GM21515 (cell line): ENCODE measurements at regions not wholly inside any gene's neighbourhood (a gene's known extent, or its start where the extent isn't known, plus 50 kb on each side); places are given as distances from the start of the nearest gene placed in this dataset.
"Not testable (repeated sequence)": the region's sequence is repeated elsewhere in the genome, so short reads cannot be mapped to it uniquely, and the experiment has no call there.

Experiments
- ATAC-seq: cut with Tn5 transposase; IDR thresholded peaks from one replicate; pipeline ENCODE4 v1.9.1; 2021; ENCODE audit not compliant: unreplicated experiment

GRCh38 chr7:6938284-6938683, 112.2 kb upstream of the CCZ1B start:
- not testable (repeated sequence) for ATAC-seq

GRCh38 chr7:6939126-6939525, 113.1 kb upstream of the CCZ1B start:
- not testable (repeated sequence) for ATAC-seq

- not testable (repeated sequence) for ATAC-seq
These were observed 113.8 kb upstream of the CCZ1B start for GRCh38 chr7:6939896-6940295.

GRCh38 chr7:6946873-6947272, 120.8 kb upstream of the CCZ1B start:
- ATAC-seq = not testable (repeated sequence)

GRCh38 chr7:6950231-6950630, 124.2 kb upstream of the CCZ1B start:
- not testable (repeated sequence) for ATAC-seq

GRCh38 chr7:6951553-6951952, 125.5 kb upstream of the CCZ1B start:
- ATAC-seq = not testable (repeated sequence)

- not testable (repeated sequence) for ATAC-seq
These were observed 127.2 kb upstream of the CCZ1B start for GRCh38 chr7:6953138-6953797.

- not testable (repeated sequence) for ATAC-seq
These were observed 127.7 kb upstream of the CCZ1B start for GRCh38 chr7:6953798-6954181.

- ATAC-seq = not testable (repeated sequence)
These were observed 129.3 kb upstream of the CCZ1B start for GRCh38 chr7:6955385-6955784.

GRCh38 chr7:6955990-6956566, 130.0 kb upstream of the CCZ1B start:
- ATAC-seq = not testable (repeated sequence)

- not testable (repeated sequence) for ATAC-seq
These were observed 132.3 kb upstream of the CCZ1B start for GRCh38 chr7:6958371-6958770.

GRCh38 chr7:6959942-6960341, 133.9 kb upstream of the CCZ1B start:
- ATAC-seq = not testable (repeated sequence)

- ATAC-seq = not testable (repeated sequence)
These were observed 136.8 kb upstream of the CCZ1B start for GRCh38 chr7:6962871-6963270.

- ATAC-seq = not testable (repeated sequence)
These were observed 139.0 kb upstream of the CCZ1B start for GRCh38 chr7:6965051-6965450.

GRCh38 chr7:6970180-6970579, 144.1 kb upstream of the CCZ1B start:
- not testable (repeated sequence) for ATAC-seq

GRCh38 chr7:6974876-6975275, 148.8 kb upstream of the CCZ1B start:
- ATAC-seq = not testable (repeated sequence)

- not testable (repeated sequence) for ATAC-seq
These were observed 149.3 kb upstream of the CCZ1B start for GRCh38 chr7:6975346-6975745.

- ATAC-seq = not testable (repeated sequence)
These were observed 151.3 kb upstream of the CCZ1B start for GRCh38 chr7:6977368-6977767.

- ATAC-seq = not testable (repeated sequence)
These were observed 152.3 kb upstream of the CCZ1B start for GRCh38 chr7:6978326-6978725.

- not testable (repeated sequence) for ATAC-seq
These were observed 153.4 kb upstream of the CCZ1B start for GRCh38 chr7:6979456-6979855.

GRCh38 chr7:6982375-6982774, 156.3 kb upstream of the CCZ1B start:
- not testable (repeated sequence) for ATAC-seq

- not testable (repeated sequence) for ATAC-seq
These were observed 160.8 kb upstream of the CCZ1B start for GRCh38 chr7:6986892-6987291.

GRCh38 chr7:6988608-6989007, 162.5 kb upstream of the CCZ1B start:
- ATAC-seq = not testable (repeated sequence)
